NK-92 treated with Interleukin-12 subunit alpha and Interleukin-12 subunit beta, amount 100 ng/mL, for 24 hours (cell line): ENCODE measurements at regions not wholly inside any gene's neighbourhood (a gene's known extent, or its start where the extent isn't known, plus 50 kb on each side); places are given as distances from the start of the nearest gene placed in this dataset.

ENCODE experiments used
- DNase-seq: peaks from one replicate; lab custom pipeline; 2025; lab: John Stamatoyannopoulos, UW

- no peak for DNase-seq
Measured at GRCh38 chr1:30360281-30360680, 363.1 kb downstream of the MATN1 start.

- no peak for DNase-seq
Measured at GRCh38 chr1:30359539-30360220, 363.7 kb downstream of the MATN1 start.

GRCh38 chr1:30358500-30358899 is 364.9 kb downstream of the MATN1 start:
- DNase-seq: no peak

GRCh38 chr1:30356839-30357238 is 366.5 kb downstream of the MATN1 start:
- no peak for DNase-seq

GRCh38 chr1:30354410-30354809 is 369.0 kb downstream of the MATN1 start:
- DNase-seq: no peak

GRCh38 chr1:30353637-30354036 is 369.7 kb downstream of the MATN1 start:
- DNase-seq: no peak

- no peak for DNase-seq
Measured at GRCh38 chr1:30348147-30348546, 375.2 kb downstream of the MATN1 start.

- DNase-seq: no peak
Measured at GRCh38 chr1:30345491-30346130, 377.8 kb downstream of the MATN1 start.

- DNase-seq: no peak
Measured at GRCh38 chr1:30343562-30343961, 379.8 kb downstream of the MATN1 start.

- no peak for DNase-seq
Measured at GRCh38 chr1:30342535-30343141, 380.7 kb downstream of the MATN1 start.

GRCh38 chr1:30340934-30341333 is 382.5 kb downstream of the MATN1 start:
- no peak for DNase-seq

GRCh38 chr1:30339866-30340265 is 383.5 kb downstream of the MATN1 start:
- no peak for DNase-seq

- no peak for DNase-seq
Measured at GRCh38 chr1:30338765-30339164, 384.6 kb downstream of the MATN1 start.

- DNase-seq: no peak
Measured at GRCh38 chr1:30337324-30337620, 386.1 kb downstream of the MATN1 start.

- no peak for DNase-seq
Measured at GRCh38 chr1:30336550-30337323, 386.6 kb downstream of the MATN1 start.

- no peak for DNase-seq
Measured at GRCh38 chr1:30335997-30336390, 387.4 kb downstream of the MATN1 start.

GRCh38 chr1:30335389-30335996 is 387.9 kb downstream of the MATN1 start:
- no peak for DNase-seq

- DNase-seq: no peak
Measured at GRCh38 chr1:30334767-30335166, 388.6 kb downstream of the MATN1 start.

- no peak for DNase-seq
Measured at GRCh38 chr1:30332116-30333094, 391.0 kb downstream of the MATN1 start.

GRCh38 chr1:30331415-30332065 is 391.8 kb downstream of the MATN1 start:
- DNase-seq: no peak

GRCh38 chr1:30330644-30331043 is 392.7 kb downstream of the MATN1 start:
- DNase-seq: no peak
